ENCODE measurements at regions not wholly inside any gene's neighbourhood (a gene's known extent, or its start where the extent isn't known, plus 50 kb on each side); places are given as distances from the start of the nearest gene placed in this dataset.

- DNase-seq, result no peak
Observed at GRCh38 chr2:82527124-82527523, 1932.0 kb downstream of the SUCLG1 start.

- DNase-seq, result no peak
Observed at GRCh38 chr2:82526277-82526676, 1932.8 kb downstream of the SUCLG1 start.

- DNase-seq, result no peak
Observed at GRCh38 chr2:82525744-82526143, 1933.3 kb downstream of the SUCLG1 start.

GRCh38 chr2:82524826-82525225, 1934.3 kb downstream of the SUCLG1 start:
- DNase-seq, result no peak

- DNase-seq, result no peak
Observed at GRCh38 chr2:82511894-82512293, 1947.2 kb downstream of the SUCLG1 start.

GRCh38 chr2:82508702-82509101, 1950.4 kb downstream of the SUCLG1 start:
- DNase-seq, result no peak

GRCh38 chr2:82507657-82508056, 1951.4 kb downstream of the SUCLG1 start:
- DNase-seq, result no peak

GRCh38 chr2:82501217-82501616, 1957.9 kb downstream of the SUCLG1 start:
- no peak for DNase-seq

DNA sequence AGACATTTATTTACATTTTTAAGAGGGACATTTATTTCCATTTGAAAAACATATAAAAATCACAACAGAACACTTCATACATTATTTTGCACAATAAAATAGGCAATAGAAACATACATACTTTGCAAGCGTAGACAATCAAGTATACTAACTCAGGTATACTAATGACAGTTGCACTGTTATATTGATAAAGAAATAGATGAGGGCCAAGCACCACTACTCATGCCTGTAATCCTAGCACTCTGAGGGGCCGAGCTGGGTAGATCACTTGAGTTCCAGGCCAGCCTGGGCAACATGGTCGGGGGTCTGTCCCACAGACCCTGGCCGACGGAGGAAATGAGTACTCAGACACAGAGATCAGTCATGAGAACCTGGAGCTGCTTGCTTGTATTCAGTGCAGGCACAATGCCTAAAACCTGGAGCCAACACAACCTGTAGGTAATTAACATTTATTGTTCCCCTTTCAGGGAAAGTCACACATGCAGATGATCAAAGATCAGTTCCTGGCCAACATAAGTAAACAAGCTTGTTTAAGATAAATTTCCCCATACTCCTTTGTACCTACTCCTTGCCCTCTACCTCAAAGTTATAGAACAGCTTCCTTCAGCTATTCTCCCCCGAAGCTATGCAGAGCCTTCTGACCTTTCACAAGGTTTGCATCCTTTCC, 1960.2 kb downstream of the SUCLG1 start:
- no peak for DNase-seq

DNA sequence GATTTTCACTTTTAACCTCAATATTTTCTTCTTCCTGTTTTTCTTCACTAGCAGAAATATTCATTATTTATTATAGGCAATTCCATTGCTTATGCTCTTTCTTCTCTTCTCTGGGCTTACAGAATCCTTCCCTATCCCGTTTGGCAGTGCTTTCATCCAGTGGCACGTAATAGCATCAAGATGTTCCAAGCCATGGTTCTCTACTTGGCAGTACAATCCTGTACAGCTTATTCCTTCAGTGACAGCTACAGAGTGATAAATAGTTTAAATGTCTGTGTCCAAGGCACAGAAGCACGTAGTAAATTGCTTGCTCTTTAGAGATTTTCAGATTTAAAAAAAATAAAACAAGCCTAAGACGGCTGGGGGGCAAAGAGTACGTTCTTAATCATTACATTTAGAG, 1964.3 kb downstream of the SUCLG1 start:
- DNase-seq, result no peak

DNA sequence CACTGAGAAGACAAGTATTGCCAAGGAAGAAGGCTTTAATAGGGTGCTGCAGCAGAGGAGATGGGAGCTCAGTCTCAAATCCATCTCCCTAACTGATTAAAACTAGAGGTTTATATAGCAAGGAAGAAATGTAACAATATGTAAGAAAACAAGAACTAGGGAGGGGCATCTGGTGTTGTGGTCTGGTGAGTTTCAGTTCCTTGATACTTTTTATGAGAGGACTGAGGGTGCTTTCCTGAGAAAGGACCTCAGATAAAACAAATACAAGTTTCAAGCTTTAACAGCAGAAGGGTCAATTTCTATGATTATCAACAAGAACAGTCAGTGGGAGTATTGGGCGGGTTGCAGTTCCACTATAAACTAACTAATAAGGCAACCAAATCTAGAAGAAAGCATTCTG, 1967.5 kb downstream of the SUCLG1 start:
- no peak for DNase-seq

GRCh38 chr2:82487354-82487753, 1971.7 kb downstream of the SUCLG1 start:
- DNase-seq, result no peak

DNA sequence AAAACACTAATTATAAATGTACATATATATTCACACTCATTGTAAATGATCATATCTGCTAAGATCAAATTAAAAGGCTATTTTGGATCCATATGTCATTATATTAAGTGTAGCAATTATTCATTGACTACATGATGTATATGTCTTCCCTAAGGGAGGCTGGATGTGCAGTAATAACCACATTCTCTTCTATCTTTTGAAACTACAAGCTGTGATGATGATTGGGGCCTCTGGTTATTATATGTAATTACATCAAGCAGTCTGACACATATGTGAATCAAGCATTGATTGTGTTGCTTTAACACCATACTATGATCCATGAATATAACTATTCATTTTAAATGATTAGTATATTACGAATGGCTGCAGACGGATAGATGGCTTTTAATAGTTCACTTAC, 1973.4 kb downstream of the SUCLG1 start:
- DNase-seq, result no peak

GRCh38 chr2:82481207-82481606, 1977.9 kb downstream of the SUCLG1 start:
- no peak for DNase-seq

- no peak for DNase-seq
Observed at GRCh38 chr2:82478641-82479040, 1980.4 kb downstream of the SUCLG1 start.

- DNase-seq, result no peak
Observed at GRCh38 chr2:82476094-82476493, 1983.0 kb downstream of the SUCLG1 start.

DNA sequence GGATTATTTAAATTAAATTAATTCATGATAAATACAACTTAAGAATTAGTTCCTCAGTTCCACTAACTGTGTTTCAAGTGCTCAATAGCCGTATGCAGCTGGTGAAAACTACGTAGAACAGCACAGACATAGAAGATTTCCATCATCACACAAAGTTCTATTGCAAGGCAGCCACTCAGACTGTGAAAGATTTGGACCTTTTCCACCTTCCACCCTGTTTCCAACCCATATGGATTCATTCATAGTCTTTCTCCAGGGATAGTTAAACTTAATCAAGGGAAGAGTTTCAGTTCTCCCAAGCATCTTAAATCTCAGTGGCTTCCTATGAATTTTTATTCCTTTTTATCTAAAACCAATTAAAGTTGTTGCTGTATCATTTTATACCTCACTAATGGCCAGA, 2030.8 kb downstream of the SUCLG1 start:
- no peak for DNase-seq

DNA sequence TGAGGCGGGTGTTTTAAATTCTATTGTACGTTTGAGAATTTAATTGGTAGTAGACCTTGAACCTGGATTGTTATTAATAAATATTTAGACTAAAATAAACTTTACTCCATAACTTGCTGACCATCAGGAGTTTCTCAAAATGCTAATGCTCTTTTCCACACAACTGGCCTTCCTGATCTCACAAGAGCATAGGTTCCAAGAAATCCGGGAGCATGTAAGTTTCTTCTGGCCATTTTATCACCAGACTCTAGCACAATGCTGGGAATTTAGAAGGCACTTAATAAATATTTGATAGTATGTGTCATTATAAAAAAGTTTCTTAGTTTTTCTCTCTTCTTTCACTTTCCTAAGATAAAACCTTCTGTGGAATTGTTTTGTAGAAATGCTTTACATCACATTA, 2047.1 kb downstream of the SUCLG1 start:
- DNase-seq, result no peak

GRCh38 chr2:82411071-82411470, 2048.0 kb downstream of the SUCLG1 start:
- DNase-seq, result no peak

DNA sequence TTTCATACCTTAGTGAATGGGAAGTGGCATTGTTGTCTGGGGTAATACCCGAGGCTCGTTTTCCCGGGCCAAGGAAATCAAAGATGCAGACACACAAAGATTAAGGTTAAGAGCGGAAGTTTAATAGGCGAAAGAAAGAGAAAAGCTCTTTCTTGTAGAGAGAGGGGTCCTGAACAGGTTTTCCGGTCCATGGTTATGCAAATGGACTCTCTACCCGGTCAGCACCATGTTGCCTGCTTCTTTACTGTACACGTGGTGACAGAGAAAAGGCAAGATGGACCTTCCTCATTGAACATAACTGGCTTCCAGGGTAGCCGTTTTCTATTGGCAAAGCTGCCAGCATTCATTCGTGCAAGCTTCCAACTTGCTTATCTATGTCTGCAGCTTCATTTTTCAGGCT, 2063.5 kb downstream of the SUCLG1 start:
- DNase-seq, result no peak

DNA sequence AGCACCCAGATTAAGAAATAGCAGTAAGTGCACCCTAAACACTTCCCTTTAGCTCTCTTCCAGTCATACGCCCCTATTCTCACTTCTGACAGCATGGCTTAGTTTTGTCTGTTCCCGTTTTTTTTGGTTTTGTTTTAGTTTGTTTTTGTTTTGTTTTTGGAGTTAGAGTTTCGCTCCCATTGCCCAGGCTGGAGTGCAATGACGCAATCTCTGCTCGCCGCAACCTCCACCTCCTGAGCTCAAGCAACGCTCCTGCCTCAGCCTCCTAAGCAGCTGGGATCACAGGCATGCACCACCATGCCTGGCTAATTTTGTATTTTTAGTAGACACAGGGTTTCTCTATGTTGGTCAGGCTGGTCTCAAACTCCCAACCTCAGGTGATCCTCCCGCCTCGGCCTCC, 2067.7 kb downstream of the SUCLG1 start:
- no peak for DNase-seq

GRCh38 chr2:82355622-82356021, 2051.1 kb upstream of the LRRTM1 start:
- no peak for DNase-seq

GRCh38 chr2:82345910-82346309, 2041.4 kb upstream of the LRRTM1 start:
- DNase-seq, result no peak

DNA sequence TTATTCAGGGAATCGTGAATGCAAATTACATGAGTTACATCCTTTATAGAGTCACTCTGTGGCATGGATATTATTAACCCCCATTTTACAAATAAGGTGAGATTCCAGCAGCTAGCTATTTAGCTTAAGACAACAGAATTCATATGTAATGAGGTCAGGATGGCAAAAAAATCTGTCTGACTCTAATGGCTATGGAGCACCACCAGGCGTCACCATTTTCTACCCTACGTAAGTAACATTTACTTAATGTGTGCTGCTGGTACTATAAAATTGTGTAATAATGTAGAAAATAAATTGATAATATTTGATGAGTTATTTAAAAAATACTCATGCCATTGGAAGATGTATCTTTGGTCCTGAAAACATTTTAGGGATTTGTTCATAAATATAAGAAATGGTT, 2040.1 kb upstream of the LRRTM1 start:
- no peak for DNase-seq

Measured in hypothalamus (tissue), 51 donors.